ENCODE measurements at regions not wholly inside any gene's neighbourhood (a gene's known extent, or its start where the extent isn't known, plus 50 kb on each side); places are given as distances from the start of the nearest gene placed in this dataset.

DNA sequence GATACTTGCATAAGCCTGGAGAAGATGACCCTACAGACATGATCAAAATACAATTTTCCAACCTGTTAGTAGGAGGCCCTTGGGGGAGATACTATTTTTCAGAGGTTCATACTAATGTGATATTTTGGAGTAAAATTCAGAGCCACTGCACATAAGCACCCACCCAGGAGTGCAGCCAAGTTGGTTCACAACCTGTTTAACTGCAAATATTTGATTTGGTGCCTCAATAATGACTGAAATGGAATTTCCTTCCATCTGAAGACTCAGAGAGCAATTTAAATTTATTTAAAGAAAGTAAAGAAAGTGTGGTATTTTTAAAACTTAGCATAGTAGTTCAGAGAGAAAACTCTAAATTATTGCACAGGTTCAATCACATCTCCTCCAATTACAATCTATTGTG, 77.5 kb upstream of the FBN2 start:
- Histone ChIP-seq H3K27me3 (ENCODE audit: control insufficient read depth, insufficient read depth, low read length) (no peaks in the 10 kb centered on the region), H3K4me3 (ENCODE audit: low read depth, low read length) (no peak overlapping the region), H3K36me3 (ENCODE audit: control insufficient read depth, insufficient read depth, low read length) (no peaks in the 10 kb centered on the region)
- CTCF ChIA-PET = interaction anchor here (0.6 kb wide), 1 partner anchor 561 kb away, joined by 3 read pairs; no protein-coding TSS in a partner anchor
- DNase-seq (ENCODE audit: low read depth) = no peak
- POLR2A ChIA-PET = no interaction called here
- TF ChIP-seq, protein P1, sequence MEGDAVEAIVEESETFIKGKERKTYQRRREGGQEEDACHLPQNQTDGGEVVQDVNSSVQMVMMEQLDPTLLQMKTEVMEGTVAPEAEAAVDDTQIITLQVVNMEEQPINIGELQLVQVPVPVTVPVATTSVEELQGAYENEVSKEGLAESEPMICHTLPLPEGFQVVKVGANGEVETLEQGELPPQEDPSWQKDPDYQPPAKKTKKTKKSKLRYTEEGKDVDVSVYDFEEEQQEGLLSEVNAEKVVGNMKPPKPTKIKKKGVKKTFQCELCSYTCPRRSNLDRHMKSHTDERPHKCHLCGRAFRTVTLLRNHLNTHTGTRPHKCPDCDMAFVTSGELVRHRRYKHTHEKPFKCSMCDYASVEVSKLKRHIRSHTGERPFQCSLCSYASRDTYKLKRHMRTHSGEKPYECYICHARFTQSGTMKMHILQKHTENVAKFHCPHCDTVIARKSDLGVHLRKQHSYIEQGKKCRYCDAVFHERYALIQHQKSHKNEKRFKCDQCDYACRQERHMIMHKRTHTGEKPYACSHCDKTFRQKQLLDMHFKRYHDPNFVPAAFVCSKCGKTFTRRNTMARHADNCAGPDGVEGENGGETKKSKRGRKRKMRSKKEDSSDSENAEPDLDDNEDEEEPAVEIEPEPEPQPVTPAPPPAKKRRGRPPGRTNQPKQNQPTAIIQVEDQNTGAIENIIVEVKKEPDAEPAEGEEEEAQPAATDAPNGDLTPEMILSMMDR (IDR thresholded peaks at IDR 0.05; ENCODE audit: insufficient read depth, low read depth, low read length) = no peak

DNA sequence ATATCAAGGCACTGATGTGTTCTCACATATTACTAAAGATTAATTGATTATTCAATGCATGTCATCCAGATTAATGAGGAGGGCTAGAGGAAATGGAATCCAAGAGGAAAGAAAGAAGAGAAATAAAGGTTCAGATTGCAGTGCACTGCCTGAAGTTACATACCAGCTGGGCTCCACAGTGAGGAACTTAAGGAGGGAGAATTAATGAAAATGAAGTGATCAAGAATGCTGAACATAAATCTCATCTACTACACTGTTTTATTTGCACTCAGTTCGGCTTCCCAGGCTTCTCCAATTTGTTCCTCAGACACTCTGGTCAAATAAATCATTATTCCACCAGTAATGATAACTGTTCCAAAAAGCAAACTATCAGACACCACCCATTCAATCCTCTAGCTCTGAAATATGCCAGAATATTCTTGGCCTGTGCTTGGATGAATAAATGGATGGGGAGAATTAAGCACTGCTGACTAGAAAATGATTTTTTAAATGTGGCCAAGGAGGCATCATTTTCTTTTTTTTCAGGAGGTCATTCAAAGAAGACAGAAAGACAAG, 88.6 kb upstream of the FBN2 start:
- CTCF ChIA-PET = no interaction called here
- H3K4me3 ChIP-seq (ENCODE audit: low read depth, low read length) = no peak overlapping the region
- TF ChIP-seq, protein P1 (IDR thresholded peaks at IDR 0.05; ENCODE audit: insufficient read depth, low read depth, low read length) = no peak
- H3K27me3 ChIP-seq (ENCODE audit: control insufficient read depth, insufficient read depth, low read length) = no peaks in the 10 kb centered on the region
- DNase-seq (ENCODE audit: low read depth) = no peak
- POLR2A ChIA-PET = no interaction called here
- no peaks in the 10 kb centered on the region for H3K36me3 ChIP-seq (ENCODE audit: control insufficient read depth, insufficient read depth, low read length)

DNA sequence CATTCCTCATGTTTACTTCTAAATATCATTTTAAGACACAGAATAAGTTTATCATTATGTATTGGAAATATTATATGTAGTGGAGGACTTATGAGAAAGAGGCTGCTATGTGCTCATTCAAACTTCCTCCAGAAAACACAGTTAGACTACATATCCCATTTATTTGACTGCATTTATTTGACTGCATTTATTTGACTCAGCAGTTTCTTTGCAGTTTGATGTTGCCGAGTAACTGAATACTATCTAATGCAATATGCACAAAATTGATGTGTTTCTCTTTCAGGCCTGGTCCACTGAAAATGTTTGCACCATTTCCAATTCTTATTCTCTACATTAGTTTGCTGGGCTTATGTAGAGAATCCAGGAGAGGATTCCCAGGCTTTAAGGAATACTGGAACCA, 89.9 kb upstream of the FBN2 start:
- DNase-seq (ENCODE audit: low read depth) = no peak
- TF ChIP-seq, protein P1 (IDR thresholded peaks at IDR 0.05; ENCODE audit: insufficient read depth, low read depth, low read length) = no peak
- ChIA-PET POLR2A (no interaction called here), CTCF (interaction anchor here (0.8 kb wide), 1 partner anchor 44 kb away, joined by 3 read pairs; no protein-coding TSS in a partner anchor)
- H3K4me3 ChIP-seq (ENCODE audit: low read depth, low read length) = no peak overlapping the region
- no peaks in the 10 kb centered on the region for H3K36me3 ChIP-seq (ENCODE audit: control insufficient read depth, insufficient read depth, low read length)
- no peaks in the 10 kb centered on the region for H3K27me3 ChIP-seq (ENCODE audit: control insufficient read depth, insufficient read depth, low read length)

DNA sequence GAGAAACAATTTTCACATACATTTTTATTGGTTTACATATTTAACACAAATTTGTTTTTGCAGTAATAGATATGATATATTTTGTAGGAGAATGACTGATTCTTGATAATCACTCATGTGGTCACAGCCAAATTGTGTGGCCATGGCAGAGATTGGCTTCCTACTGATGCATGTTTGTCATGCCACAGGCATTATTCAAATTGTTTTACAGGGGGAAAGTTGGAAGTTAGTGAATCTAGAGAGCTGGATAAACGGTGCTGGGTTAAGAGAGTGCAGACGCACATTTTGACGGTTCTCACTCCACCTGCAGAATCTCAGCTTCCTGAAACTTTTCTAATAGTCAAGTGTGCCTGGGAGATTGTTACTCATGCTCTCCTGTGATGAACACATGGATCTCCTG, 91.1 kb upstream of the FBN2 start:
- ChIA-PET CTCF (no interaction called here), POLR2A (no interaction called here)
- Histone ChIP-seq H3K4me3 (ENCODE audit: low read depth, low read length) (no peak overlapping the region), H3K36me3 (ENCODE audit: control insufficient read depth, insufficient read depth, low read length) (no peaks in the 10 kb centered on the region), H3K27me3 (ENCODE audit: control insufficient read depth, insufficient read depth, low read length) (no peaks in the 10 kb centered on the region)
- TF ChIP-seq, protein P1 (IDR thresholded peaks at IDR 0.05; ENCODE audit: insufficient read depth, low read depth, low read length) = no peak
- DNase-seq (ENCODE audit: low read depth) = no peak

DNA sequence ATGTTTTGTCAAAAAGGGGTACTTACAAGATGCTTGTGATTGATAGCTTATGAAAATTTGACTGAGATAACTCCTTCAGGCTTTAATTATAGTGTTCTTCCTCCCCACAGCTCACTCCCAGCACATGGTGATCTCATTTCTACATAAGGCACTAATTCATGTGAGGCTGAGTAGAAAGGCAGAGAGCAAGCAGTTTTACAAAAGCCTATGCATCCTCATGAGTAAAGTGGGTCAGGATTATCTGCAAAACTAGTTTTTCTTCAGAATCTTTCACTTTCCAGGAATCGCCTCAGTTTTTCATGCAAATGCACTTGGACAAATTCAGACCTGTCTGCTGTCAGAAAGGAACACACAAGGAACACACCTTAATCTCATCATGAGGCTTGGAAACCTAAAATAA, 92.1 kb upstream of the FBN2 start:
- ChIA-PET CTCF (no interaction called here), POLR2A (no interaction called here)
- Histone ChIP-seq H3K36me3 (ENCODE audit: control insufficient read depth, insufficient read depth, low read length) (no peaks in the 10 kb centered on the region), H3K4me3 (ENCODE audit: low read depth, low read length) (no peak overlapping the region), H3K27me3 (ENCODE audit: control insufficient read depth, insufficient read depth, low read length) (no peaks in the 10 kb centered on the region)
- no peak for DNase-seq (ENCODE audit: low read depth)
- TF ChIP-seq, protein P1 (IDR thresholded peaks at IDR 0.05; ENCODE audit: insufficient read depth, low read depth, low read length) = no peak

Data from BJ (cell line).